ENCODE measurements at regions not wholly inside any gene's neighbourhood (a gene's known extent, or its start where the extent isn't known, plus 50 kb on each side); places are given as distances from the start of the nearest gene placed in this dataset.
A peak's percentile ranks its signal among the peaks of the same experiment; 100 is the strongest.

GRCh38 chr18:73782405-73782804 lies 365.2 kb downstream of the FBXO15 start:
- DNase-seq = no peak

GRCh38 chr18:73780218-73780617 lies 367.4 kb downstream of the FBXO15 start:
- no peak for DNase-seq

DNA sequence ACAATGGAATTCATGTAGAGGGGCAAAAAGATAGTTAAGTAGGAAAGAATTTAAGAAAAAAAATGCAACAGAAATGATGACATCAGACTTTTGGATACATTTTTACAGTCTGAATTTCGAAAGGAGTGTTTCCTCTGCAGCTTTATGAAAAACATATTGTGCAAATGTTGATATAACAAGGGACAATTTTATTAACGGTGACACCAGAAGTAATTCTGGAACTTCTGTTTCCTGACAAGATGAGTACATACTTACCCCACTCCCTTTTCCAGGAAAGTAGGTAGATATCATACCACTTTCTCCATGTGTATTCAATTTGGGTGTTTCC lies 369.6 kb downstream of the FBXO15 start:
- DNase-seq = no peak

GRCh38 chr18:73777356-73778031 lies 370.1 kb downstream of the FBXO15 start:
- DNase-seq = no peak

- no peak for DNase-seq
Measured at GRCh38 chr18:73774811-73775509, 372.7 kb downstream of the FBXO15 start.

DNA sequence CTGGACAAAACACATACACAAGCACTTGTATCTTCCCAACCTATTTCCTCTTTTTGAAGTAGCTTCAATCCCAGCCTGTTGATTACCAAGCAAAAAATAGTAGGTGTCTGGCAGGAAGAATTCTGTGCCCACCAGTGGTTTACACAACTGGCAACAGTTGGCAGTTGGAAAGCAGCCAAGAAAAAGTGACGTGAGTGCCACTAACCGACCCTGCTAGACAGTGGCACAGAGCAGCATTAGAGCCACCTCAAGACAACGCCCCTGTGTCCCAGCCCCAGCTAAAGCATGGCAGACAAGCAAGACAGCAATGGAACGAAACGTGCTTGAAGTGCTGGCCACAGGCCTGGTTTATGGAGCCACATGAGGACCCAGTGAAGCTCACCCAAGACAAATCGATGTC lies 379.6 kb downstream of the FBXO15 start:
- peak; percentile 8 for DNase-seq

DNA sequence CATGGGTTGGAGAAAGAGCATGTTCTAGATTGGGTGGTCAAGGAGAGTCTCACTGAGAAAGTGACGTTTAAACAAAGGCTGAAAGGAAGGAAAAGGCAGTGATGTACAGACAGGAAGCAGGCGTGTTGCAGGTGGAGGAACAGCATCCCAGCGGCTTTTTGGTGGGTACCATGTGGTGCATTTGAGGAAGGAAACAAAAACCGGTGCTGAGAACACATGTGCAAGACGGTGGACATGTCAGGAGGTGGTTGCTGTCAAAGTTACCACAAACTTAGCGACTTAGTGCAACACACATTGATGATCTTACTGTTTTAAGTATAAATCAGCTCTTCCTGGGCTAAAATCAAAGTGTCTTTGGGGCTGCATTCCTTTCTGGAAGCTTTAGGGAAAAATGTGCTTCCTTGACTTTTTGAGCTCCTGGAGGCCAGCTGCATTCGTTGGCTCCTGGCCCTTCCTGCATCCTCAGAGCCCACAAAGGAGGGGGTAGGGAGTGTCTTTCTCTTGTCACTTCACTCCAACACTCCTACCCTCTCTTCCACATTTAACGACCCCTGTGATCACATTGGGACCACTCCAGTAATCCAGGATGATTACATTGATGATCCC lies 380.6 kb downstream of the FBXO15 start:
- DNase-seq = no peak

DNA sequence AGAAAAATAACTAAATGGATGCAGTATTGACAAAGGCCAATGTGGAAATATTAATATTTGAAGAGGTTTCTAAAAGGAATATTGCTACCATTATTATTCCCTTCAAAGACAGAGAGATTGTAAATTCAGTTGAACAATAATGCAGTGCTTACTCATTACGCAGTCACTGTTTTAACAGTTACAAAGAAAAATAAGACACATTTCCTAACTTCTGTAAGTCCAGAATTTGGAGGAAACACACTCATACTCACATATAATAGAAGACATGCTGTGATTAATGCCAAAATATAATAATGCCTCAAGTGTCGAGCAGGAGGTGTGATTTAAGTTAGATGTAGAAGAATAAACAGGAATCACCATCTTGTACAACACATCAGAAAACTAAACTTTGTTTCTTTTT lies 389.2 kb downstream of the FBXO15 start:
- no peak for DNase-seq

DNA sequence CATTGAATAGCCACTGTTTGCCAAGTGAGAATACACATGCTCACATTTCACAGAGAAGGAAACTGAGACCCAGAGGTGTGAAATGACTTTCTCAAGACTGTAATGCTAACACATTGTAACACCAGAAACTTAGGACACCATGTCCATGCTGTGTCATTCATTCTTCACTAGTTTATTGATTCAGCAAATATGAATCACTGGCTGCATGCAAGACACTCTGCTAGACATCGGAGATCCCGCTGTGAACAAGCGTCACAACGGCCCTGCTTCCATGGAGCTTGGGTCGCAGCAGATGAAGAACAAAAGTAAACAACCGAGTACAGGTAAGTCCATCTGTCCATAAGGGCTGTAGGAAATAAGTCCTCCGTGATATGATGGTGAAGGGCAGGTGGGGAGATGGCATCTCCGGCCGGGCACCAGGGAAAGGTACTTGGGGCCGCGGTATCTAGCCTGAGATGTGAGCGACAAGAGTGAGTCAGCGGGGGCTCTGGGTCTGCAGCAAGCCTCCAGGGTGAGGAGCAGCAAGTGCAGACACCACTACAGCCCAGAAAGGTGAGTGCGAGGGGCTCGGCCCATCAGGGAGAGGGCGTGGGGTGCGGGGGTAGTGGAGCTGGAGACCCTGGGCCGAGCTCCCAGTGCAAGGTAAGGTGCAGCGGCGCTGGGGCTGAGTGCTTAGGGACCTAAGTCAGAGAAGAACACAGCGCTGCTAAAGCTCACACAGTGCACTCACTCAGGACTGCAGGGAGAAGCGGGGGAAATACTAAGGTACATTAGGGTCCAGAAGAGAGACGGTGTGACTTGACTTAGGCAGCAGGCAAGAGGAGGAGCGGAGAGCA lies 391.2 kb downstream of the FBXO15 start:
- no peak for DNase-seq

DNA sequence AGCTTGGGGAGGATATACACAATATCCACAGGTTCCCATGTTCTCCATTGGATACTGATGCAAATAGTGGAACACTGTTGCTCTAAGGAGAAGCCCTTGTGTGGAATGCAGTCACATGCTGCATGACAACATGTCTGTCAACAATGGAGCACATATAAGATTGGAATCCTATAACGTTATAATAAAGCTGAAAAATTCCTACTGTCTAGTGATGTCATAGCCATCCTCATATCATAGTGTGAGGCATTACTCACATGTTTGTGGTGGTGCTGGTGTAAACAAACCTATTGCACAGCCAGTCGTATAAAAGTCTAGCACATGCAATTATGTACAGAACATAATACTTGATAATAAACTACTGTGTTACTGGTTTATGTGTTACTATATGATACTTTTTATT lies 394.7 kb downstream of the FBXO15 start:
- no peak for DNase-seq

DNA sequence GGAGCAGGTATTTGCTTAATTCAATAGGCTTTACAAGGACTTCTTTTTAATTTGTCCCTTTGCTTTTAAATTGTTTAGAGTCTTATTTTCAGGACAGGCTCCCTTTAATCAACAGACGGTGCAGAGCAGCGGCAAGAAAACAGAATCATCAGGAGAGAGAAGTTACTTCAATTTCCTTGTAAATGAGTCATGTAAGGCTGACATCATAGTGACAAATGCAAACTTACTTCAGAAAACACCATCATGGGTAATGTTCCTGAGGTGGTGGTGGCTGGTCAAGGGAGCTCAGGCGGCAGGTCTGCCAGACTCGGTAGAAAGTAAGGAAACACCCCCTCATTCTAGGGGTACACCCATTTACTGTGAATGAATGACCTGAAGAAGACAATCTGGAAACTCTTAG lies 395.1 kb downstream of the FBXO15 start:
- no peak for DNase-seq

DNA sequence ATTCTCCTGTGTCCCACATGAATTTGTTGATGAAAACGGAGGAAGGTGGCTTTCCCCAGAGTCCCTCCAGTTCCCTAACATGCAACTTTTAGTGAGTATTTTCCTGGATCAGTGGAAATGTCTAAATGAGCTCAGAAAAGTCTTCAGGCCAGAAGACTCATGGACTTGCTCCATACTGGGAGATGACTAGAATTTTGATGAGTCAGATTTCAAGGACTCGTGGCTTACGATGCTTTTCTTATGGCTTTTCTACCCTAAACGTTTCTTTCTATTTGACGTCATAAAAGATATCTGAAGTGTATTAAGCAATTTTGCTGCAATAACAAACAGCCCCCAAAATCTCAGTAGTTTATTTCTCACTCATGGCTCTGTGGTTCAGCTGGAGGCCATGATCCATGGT lies 397.6 kb downstream of the FBXO15 start:
- no peak for DNase-seq

GRCh38 chr18:73749304-73749703 lies 398.3 kb downstream of the FBXO15 start:
- DNase-seq = no peak

- DNase-seq = no peak
Measured at GRCh38 chr18:73748731-73749130, 398.9 kb downstream of the FBXO15 start.

DNA sequence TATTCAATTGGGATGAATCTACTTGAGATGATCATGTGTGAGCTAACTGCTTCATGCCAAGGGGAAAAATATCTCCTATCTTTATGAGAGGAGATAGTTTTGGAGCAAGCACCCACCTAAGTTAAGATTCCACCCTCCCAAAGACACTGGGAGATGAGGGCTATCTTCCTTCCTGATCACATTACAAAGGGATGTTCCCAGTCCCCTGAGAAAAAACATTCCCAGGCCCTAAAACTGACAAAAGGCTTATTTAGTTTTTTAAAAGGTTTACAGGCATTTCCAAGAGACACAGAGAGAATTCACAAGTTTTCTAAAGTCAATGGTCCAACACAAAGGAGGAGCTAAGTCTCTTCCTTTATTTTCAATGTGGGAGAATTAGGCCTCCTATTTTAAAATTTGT lies 401.5 kb downstream of the FBXO15 start:
- DNase-seq = no peak

GRCh38 chr18:73742957-73743356 lies 404.7 kb downstream of the FBXO15 start:
- no peak for DNase-seq

DNA sequence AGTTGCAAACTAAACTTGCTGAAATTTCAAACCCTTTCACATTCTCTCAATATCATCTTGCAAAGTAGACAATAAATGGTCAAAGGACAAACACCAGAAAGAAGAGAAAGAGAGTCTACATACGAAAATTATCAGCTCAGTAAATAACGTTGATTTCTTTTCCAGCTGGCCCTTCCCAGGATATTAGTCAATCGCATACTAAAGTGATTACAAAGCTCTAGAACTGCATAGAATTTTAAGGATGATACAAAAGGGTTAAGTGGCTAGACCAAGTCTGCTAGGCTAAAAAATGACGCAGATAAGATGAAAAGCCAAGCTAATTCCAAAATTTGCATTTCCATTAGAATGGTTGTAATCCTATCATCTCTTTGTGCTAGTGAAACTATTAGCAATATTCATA lies 405.7 kb downstream of the FBXO15 start:
- no peak for DNase-seq

- DNase-seq = no peak
Measured at GRCh38 chr18:73739098-73739497, 408.5 kb downstream of the FBXO15 start.

DNA sequence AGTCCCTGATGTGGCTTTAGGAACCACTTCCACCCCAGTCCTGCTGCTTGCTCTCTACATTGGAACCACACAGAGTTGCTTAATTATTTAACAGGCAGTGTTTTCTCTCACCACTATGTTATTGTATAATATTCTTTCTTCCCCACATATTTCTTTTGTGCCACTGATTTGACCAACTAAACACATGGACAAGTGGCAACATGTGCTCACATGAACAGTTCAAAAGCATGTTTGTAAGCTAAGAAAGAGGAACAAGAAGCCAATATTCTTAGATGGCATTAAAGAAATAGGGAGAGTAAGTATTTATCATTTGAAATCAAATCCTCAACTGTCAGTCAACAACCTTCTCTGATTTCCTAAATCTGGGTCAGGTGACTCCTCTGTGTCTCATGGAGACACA lies 409.6 kb downstream of the FBXO15 start:
- DNase-seq = no peak

- no peak for DNase-seq
Measured at GRCh38 chr18:73735836-73736235, 411.8 kb downstream of the FBXO15 start.

- DNase-seq = no peak
Measured at GRCh38 chr18:73733806-73734314, 413.8 kb downstream of the FBXO15 start.

DNA sequence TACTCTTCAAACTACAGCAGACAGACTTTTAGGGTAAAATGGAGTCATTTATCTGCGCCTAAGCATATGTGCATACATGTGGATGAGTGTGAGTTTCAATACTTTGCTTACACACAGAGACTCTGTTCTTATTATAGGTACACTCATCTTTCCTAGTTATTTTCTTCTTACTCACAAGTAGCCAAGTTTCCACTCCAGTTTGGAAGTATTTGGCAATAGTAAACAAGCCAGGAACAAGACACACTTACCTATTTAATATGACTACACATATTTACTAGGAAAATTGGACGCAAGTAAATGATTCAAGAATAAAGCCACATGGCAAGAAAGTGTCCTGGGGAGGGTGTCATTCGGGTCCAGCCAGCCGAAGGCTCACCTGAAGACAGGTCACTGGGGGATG lies 414.3 kb downstream of the FBXO15 start:
- DNase-seq = no peak

DNA sequence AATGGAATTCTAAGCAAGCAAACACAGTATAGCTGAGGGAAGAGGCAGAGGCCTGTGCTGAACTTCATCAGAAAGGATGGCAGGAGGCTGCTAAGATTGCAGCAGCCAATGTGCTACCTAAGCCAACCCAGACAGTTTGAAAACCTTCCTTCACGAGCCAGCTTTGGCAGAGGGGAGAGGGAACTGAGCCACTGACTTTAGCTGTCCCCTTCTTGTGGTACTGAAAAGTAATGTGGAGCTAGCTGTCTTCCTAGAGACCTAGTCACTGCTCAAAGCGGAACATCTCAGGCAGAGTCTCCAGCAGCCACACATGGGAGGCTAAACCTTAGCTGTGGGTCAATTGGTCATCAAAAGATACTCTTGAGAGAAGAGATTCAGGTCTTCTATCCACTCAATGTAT lies 419.0 kb downstream of the FBXO15 start:
- no peak for DNase-seq

GRCh38 chr18:73724958-73725357 lies 422.7 kb downstream of the FBXO15 start:
- no peak for DNase-seq

Data from hematopoietic multipotent progenitor cell treated with erythropoietin and hydrocortisone succinate and interleukin-3 and kit ligand, for 8 days (in vitro differentiated cells).